H1 (cell line): ENCODE measurements at regions not wholly inside any gene's neighbourhood (a gene's known extent, or its start where the extent isn't known, plus 50 kb on each side); places are given as distances from the start of the nearest gene placed in this dataset.

Experiments
- CTCF ChIA-PET: fragments of 300-600 bp; sonication (Branson Sonifier 250); formaldehyde crosslinking; loops from one replicate; lab custom pipeline; 2021; ENCODE audit not compliant: partially characterized antibody; lab: Charles Lee
- POLR2A ChIA-PET: fragments of 300-600 bp; sonication (Branson Sonifier 250); formaldehyde crosslinking; loops from one replicate; lab custom pipeline; 2021; ENCODE audit warnings: inconsistent platforms; ENCODE audit not compliant: partially characterized antibody; lab: Charles Lee
- DNase-seq, 2 experiments: peaks; one replicate each; pipeline versions ENCODE4 v3.0.0 to v3.0.0-alpha.2; 2010 to 2022; ENCODE audit warnings: low spot score in 2 of 2, low read depth in 1 of 2, mixed read lengths in 1 of 2
- FAIRE-seq: peaks from 2 replicates; lab custom pipeline; 2011; peaks lifted over from hg19 to GRCh38; lab: Jason Lieb, UNC
- H2AFZ ChIP-seq: 2 replicates; pipeline ENCODE4 v1.8.1; 2012; ENCODE audit warnings: low read length, inconsistent platforms
- H2AK5ac ChIP-seq: 2 replicates; pipeline ENCODE4 v1.6.1; 2013; ENCODE audit warnings: low read depth, low read length
- H2BK120ac ChIP-seq: replicated peaks from 2 replicates; pipeline ENCODE3; 2013; ENCODE audit warnings: low read depth, low read length, inconsistent platforms
- H2BK12ac ChIP-seq: 2 replicates; pipeline ENCODE4 v1.6.1; 2013; ENCODE audit warnings: low read depth, low read length
- H2BK15ac ChIP-seq: 2 replicates; pipeline ENCODE4 v1.6.1; 2013; ENCODE audit warnings: low read length
- H2BK20ac ChIP-seq: 2 replicates; pipeline ENCODE4 v1.6.1; 2013; ENCODE audit warnings: low read length
- H2BK5ac ChIP-seq: 2 replicates; pipeline ENCODE4 v1.6.1; 2013; ENCODE audit warnings: low read depth, low read length
- H3K14ac ChIP-seq: 2 replicates; pipeline ENCODE4 v1.6.1; 2013; ENCODE audit warnings: inconsistent platforms; ENCODE audit not compliant: insufficient read length
- H3K18ac ChIP-seq: 2 replicates; pipeline ENCODE4 v1.6.1; 2013; ENCODE audit warnings: low read length; ENCODE audit errors: extremely low read depth
- H3K23ac ChIP-seq: 2 replicates; pipeline ENCODE4 v1.6.1; 2013; ENCODE audit warnings: inconsistent platforms; ENCODE audit not compliant: insufficient read length
- H3K23me2 ChIP-seq: 2 replicates; pipeline ENCODE4 v1.6.1; 2013; ENCODE audit warnings: low read depth, low read length
- H3K27ac ChIP-seq: 2 replicates; pipeline ENCODE4 v1.6.1; 2011; ENCODE audit warnings: low read depth, low read length, inconsistent platforms
- H3K27me3 ChIP-seq, 4 experiments: replicated peaks in 1 of 4; 1 replicate in 1 of 4; 2 replicates in 3 of 4; pipeline versions ENCODE4 v1.6.1 to v1.8.1; 2011 to 2013; ENCODE audit warnings: low read length in 3 of 4, mild to moderate bottlenecking in 3 of 4, inconsistent platforms in 2 of 4, mixed read lengths in 2 of 4, moderate library complexity in 1 of 4; ENCODE audit not compliant: control insufficient read depth in 3 of 4, insufficient read depth in 3 of 4; ENCODE audit errors: extremely low read depth in 1 of 4
- H3K36me3 ChIP-seq, 4 experiments: 2 replicates each; pipeline versions ENCODE4 v1.6.1 to v1.8.1; 2011 to 2013; ENCODE audit warnings: mild to moderate bottlenecking in 4 of 4, low read length in 3 of 4, moderate library complexity in 2 of 4, control low read depth in 1 of 4, inconsistent platforms in 1 of 4; ENCODE audit not compliant: insufficient read depth in 4 of 4, control insufficient read depth in 2 of 4
- H3K4ac ChIP-seq: replicated peaks from 2 replicates; pipeline ENCODE3; 2013; ENCODE audit warnings: low read length, low read depth, mixed read lengths, inconsistent platforms; ENCODE audit not compliant: insufficient read length
- H3K4me1 ChIP-seq, 4 experiments: replicated peaks in 1 of 4; 1 replicate in 1 of 4; 2 replicates in 3 of 4; pipeline versions ENCODE4 v1.6.1 to v1.8.1; 2011 to 2013; ENCODE audit warnings: low read length in 3 of 4, inconsistent platforms in 2 of 4, mixed read lengths in 1 of 4; ENCODE audit not compliant: insufficient read depth in 4 of 4, control insufficient read depth in 3 of 4
- H3K4me2 ChIP-seq, 2 experiments: 2 replicates each; pipeline versions ENCODE4 v1.6.1 to v1.8.1; 2011 to 2013; ENCODE audit warnings: low read depth in 2 of 2, low read length in 2 of 2, control low read depth in 1 of 2, inconsistent platforms in 1 of 2, mild to moderate bottlenecking in 1 of 2; ENCODE audit not compliant: insufficient read depth in 1 of 2
- H3K4me3 ChIP-seq, 4 experiments: fragments of 200-600, 300-600 bp in 1 of 4; sonication (generic), shearing (Covaris generic), sonication (Bioruptor Twin) in 1 of 4; 2 replicates each; pipeline versions ENCODE4 v1.5.1 to v1.8.1; 2011 to 2016; ENCODE audit warnings: low read length in 4 of 4, low read depth in 3 of 4, control low read depth in 2 of 4, inconsistent platforms in 2 of 4, mild to moderate bottlenecking in 2 of 4, mixed read lengths in 1 of 4, moderate library complexity in 1 of 4; ENCODE audit not compliant: insufficient read depth in 2 of 4; ENCODE audit errors: extremely low read depth in 1 of 4
- H3K56ac ChIP-seq: replicated peaks from 2 replicates; pipeline ENCODE3; 2013; ENCODE audit warnings: low read depth, mild to moderate bottlenecking, mixed read lengths, low read length, inconsistent platforms; ENCODE audit not compliant: insufficient read length
- H3K79me1 ChIP-seq: 2 replicates; pipeline ENCODE4 v1.6.1; 2013; ENCODE audit warnings: low read depth, low read length, control low read depth
- H3K79me2 ChIP-seq, 2 experiments: 2 replicates each; pipeline versions ENCODE4 v1.6.1 to v1.8.1; 2012 to 2013; ENCODE audit warnings: low read length in 2 of 2, mild to moderate bottlenecking in 2 of 2, inconsistent platforms in 1 of 2; ENCODE audit not compliant: insufficient read depth in 2 of 2, control insufficient read depth in 1 of 2
- H3K9ac ChIP-seq, 4 experiments: replicated peaks in 1 of 4; 1 replicate in 1 of 4; 2 replicates in 3 of 4; pipeline versions ENCODE4 v1.6.1 to v1.8.1; 2011 to 2013; ENCODE audit warnings: low read depth in 3 of 4, low read length in 3 of 4, control low read depth in 2 of 4, mild to moderate bottlenecking in 2 of 4, moderate library complexity in 2 of 4, inconsistent platforms in 1 of 4; ENCODE audit errors: extremely low read depth in 1 of 4
- H3K9me3 ChIP-seq, 2 experiments: 2 replicates each; pipeline versions ENCODE4 v1.6.1 to v1.8.1; 2012 to 2013; ENCODE audit warnings: mild to moderate bottlenecking in 2 of 2, moderate library complexity in 2 of 2, control low read depth in 1 of 2, inconsistent platforms in 1 of 2, low read depth in 1 of 2, low read length in 1 of 2, mixed read lengths in 1 of 2; ENCODE audit not compliant: insufficient read depth in 2 of 2
- H4K20me1 ChIP-seq, 2 experiments: replicated peaks in 1 of 2; 2 replicates each; pipeline versions ENCODE3 to v1.8.1; 2011 to 2013; ENCODE audit warnings: inconsistent platforms in 2 of 2, low read length in 2 of 2, mild to moderate bottlenecking in 1 of 2; ENCODE audit not compliant: insufficient read depth in 2 of 2, control insufficient read depth in 1 of 2
- H4K5ac ChIP-seq: 2 replicates; pipeline ENCODE4 v1.6.1; 2013; ENCODE audit warnings: low read length, low read depth, mixed read lengths, inconsistent platforms; ENCODE audit not compliant: insufficient read length
- H4K8ac ChIP-seq: 2 replicates; pipeline ENCODE4 v1.8.0; 2013; ENCODE audit warnings: mild to moderate bottlenecking, moderate library complexity, low read length, inconsistent platforms; ENCODE audit not compliant: insufficient read depth; ENCODE audit errors: extremely low read depth
- H4K91ac ChIP-seq: replicated peaks from 2 replicates; pipeline ENCODE3; 2013; ENCODE audit warnings: low read length, mixed read lengths, inconsistent platforms; ENCODE audit not compliant: insufficient read length
- BCL11A ChIP-seq, 2 experiments: IDR thresholded peaks; one replicate each; pipeline ENCODE4 v1.6.1; 2011; ENCODE audit warnings: low read depth in 2 of 2, low read length in 2 of 2, mild to moderate bottlenecking in 2 of 2
- CHD2 ChIP-seq: IDR thresholded peaks from 2 replicates; pipeline ENCODE4 v1.6.1; 2012; ENCODE audit warnings: low read length, improper control_type of control experiment
- KDM4A ChIP-seq: IDR thresholded peaks from one replicate; pipeline ENCODE4 v1.7.1; 2012; ENCODE audit warnings: low read depth, mild to moderate bottlenecking, moderate library complexity, low read length, inconsistent platforms; ENCODE audit not compliant: severe bottlenecking
- MAFK ChIP-seq: IDR thresholded peaks from 2 replicates; pipeline ENCODE4 v1.6.1; 2012; ENCODE audit warnings: low read depth, mild to moderate bottlenecking, improper control_type of control experiment, low read length
- NANOG ChIP-seq: IDR thresholded peaks from 2 replicates; pipeline ENCODE4 v1.6.1; 2011; ENCODE audit warnings: low read length, low read depth, mild to moderate bottlenecking, inconsistent platforms; ENCODE audit not compliant: insufficient read depth, poor library complexity, severe bottlenecking
- RAD21 ChIP-seq, 2 experiments: IDR thresholded peaks in 1 of 2; conservative IDR thresholded peaks in 1 of 2; 2 replicates each; pipeline ENCODE4 v1.6.1; 2011; ENCODE audit warnings: low read depth in 2 of 2, low read length in 2 of 2, improper control_type of control experiment in 1 of 2, inconsistent platforms in 1 of 2, mild to moderate bottlenecking in 1 of 2, moderate library complexity in 1 of 2
- TAF1 ChIP-seq: IDR thresholded peaks from 2 replicates; pipeline ENCODE4 v1.6.1; 2011; ENCODE audit warnings: mild to moderate bottlenecking, low read depth, low read length
- YY1 ChIP-seq: IDR thresholded peaks from 2 replicates; pipeline ENCODE4 v1.6.1; 2011; ENCODE audit warnings: low read depth, mild to moderate bottlenecking, low read length
- WGBS, 2 experiments: shearing (Covaris generic) in 1 of 2; methylation state at CpG; one replicate each; pipeline versions ENCODE4 v1.1.6 to v1.1.7; 2013 to 2015; ENCODE audit warnings: low lambda C conversion rate in 2 of 2, mixed read lengths in 2 of 2, inconsistent platforms in 1 of 2, low coverage in 1 of 2, missing lambda C conversion rate in 1 of 2; ENCODE audit not compliant: insufficient replicate concordance in 2 of 2, insufficient coverage in 1 of 2, insufficient read length in 1 of 2; ENCODE audit errors: extremely low coverage in 1 of 2, missing lambda C conversion rate in 1 of 2; 5-methylcytosine and 5-hydroxymethylcytosine counted together

DNA sequence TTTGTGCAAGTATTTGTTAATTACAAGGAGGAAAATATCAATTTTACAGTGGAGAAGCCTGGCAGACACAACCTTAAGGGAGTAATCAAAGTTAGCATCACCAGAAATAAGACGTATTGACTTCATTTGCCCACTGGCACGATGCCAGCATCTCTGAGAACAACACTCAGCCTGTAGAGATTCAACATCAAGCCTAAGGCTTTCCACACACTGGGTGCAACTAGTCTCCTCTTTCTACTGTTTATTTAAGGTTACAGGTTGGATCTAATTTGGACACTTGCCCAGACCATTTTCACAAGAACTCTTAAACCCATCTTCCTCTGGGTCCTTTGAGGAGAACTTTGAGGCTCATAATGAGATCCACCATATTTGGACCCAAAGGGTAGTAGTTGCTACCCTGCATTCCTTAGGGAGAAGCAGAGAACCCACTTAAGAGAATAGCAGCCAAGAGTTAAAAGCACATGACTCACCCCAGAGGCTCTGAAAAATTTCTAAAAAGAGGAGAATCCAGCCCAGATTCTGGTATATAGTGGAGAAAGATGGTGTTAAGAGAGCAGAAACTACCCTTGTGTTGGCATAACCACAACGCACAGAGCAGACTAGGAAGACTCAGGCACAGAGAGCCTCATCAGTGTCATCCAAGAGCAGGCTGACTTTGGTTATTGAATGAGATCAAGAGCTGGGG lies 97.3 kb downstream of the CCDC71L start:
- Histone ChIP-seq H3K14ac (no peak overlapping the region), H4K91ac (no peak overlapping the region), H4K20me1 (no peaks in the 10 kb centered on the region), H4K5ac (no peak overlapping the region), H3K9ac (no peak overlapping the region), H3K4ac (no peak overlapping the region), H3K79me2 (no peaks in the 10 kb centered on the region), H3K23ac (no peak overlapping the region), H3K27ac (no peak overlapping the region), H3K36me3 (no peaks in the 10 kb centered on the region), H2BK5ac (no peak overlapping the region), H3K4me1 (peaks cover 0 to under 1% (median 0%) of the 10 kb centered on the region in 4 experiments; a peak in 1 of 7 replicates), H2BK120ac (no peak overlapping the region), H3K9me3 (no peaks in the 10 kb centered on the region), H2AFZ (no peak overlapping the region), H2BK20ac (no peak overlapping the region), H3K23me2 (no peaks in the 10 kb centered on the region), H3K18ac (no peak overlapping the region), H4K8ac (no peak overlapping the region), H2BK12ac (no peak overlapping the region), H3K56ac (no peak overlapping the region), H2BK15ac (no peak overlapping the region), H3K27me3 (no peaks in the 10 kb centered on the region), H3K79me1 (no peaks in the 10 kb centered on the region), H3K4me3 (no peak overlapping the region), H3K4me2 (no peak overlapping the region), H2AK5ac (no peak overlapping the region)
- FAIRE-seq (no peak), DNase-seq (no peak)
- no peak for TF ChIP-seq CHD2
- TF ChIP-seq BCL11A (IDR thresholded peaks at IDR 0.05; ENCODE audit: low read depth in 2 of 2, low read length in 2 of 2): no peak
- TF ChIP-seq KDM4A: no peak
- no peak for TF ChIP-seq NANOG
- no peak for TF ChIP-seq RAD21 (IDR thresholded peaks at IDR 0.05 in 1 of 2, conservative IDR thresholded peaks at IDR 0.05 in 1 of 2; ENCODE audit: low read depth in 2 of 2, low read length in 2 of 2)
- no peak for TF ChIP-seq YY1
- no peak for TF ChIP-seq MAFK
- TF ChIP-seq TAF1: no peak
- 91% methylated on average over 3 of the region's 3 CpGs; no CpG with 5 or more reads in 1 of the 2 experiments for WGBS, 2 experiments
- ChIA-PET CTCF (no interaction called here), POLR2A (no interaction called here)
